ENCODE measurements at regions not wholly inside any gene's neighbourhood (a gene's known extent, or its start where the extent isn't known, plus 50 kb on each side); places are given as distances from the start of the nearest gene placed in this dataset.

GRCh38 chr4:30860978-30861377 lies 140.8 kb downstream of the PCDH7 start:
- no peaks in the 10 kb centered on the region for H3K27me3 ChIP-seq (ENCODE audit: insufficient read depth, low read length)
- no peak overlapping the region for H3K9ac ChIP-seq (ENCODE audit: low read length)
- no peaks in the 10 kb centered on the region for H3K9me2 ChIP-seq (ENCODE audit: low read depth, low read length)
- no peaks in the 10 kb centered on the region for H3K9me3 ChIP-seq (ENCODE audit: low read length)
- H3F3A ChIP-seq (ENCODE audit: insufficient read depth, low read length): no peaks in the 10 kb centered on the region
- no peak overlapping the region for H3K27ac ChIP-seq (ENCODE audit: low read depth, low read length, poor library complexity, severe bottlenecking)
- H3K4me3 ChIP-seq (ENCODE audit: low read depth, low read length, poor library complexity, severe bottlenecking): no peak overlapping the region
- H3K4me1 ChIP-seq (ENCODE audit: insufficient read depth, low read length, severe bottlenecking): no peaks in the 10 kb centered on the region
- H3K79me2 ChIP-seq (ENCODE audit: insufficient read depth, low read length): no peaks in the 10 kb centered on the region
- H3K4me2 ChIP-seq (ENCODE audit: low read length): no peak overlapping the region
- H2AFZ ChIP-seq (ENCODE audit: low read length): no peak overlapping the region
- H4K20me1 ChIP-seq (ENCODE audit: insufficient read depth, low read length): no peaks in the 10 kb centered on the region
- no peaks in the 10 kb centered on the region for H3K36me3 ChIP-seq (ENCODE audit: insufficient read depth, low read length)
- no peak for TF ChIP-seq EZH2 (IDR thresholded peaks at IDR 0.05; ENCODE audit: borderline replicate concordance, low read length)
- no peak for TF ChIP-seq CTCF (IDR thresholded peaks at IDR 0.05; ENCODE audit: low read length)

- Histone ChIP-seq H3K9me3 (ENCODE audit: low read length) (no peaks in the 10 kb centered on the region), H3K9ac (ENCODE audit: low read length) (no peak overlapping the region), H3K4me3 (ENCODE audit: low read depth, low read length, poor library complexity, severe bottlenecking) (no peak overlapping the region), H3K4me2 (ENCODE audit: low read length) (no peak overlapping the region), H3K27me3 (ENCODE audit: insufficient read depth, low read length) (no peaks in the 10 kb centered on the region), H3K27ac (ENCODE audit: low read depth, low read length, poor library complexity, severe bottlenecking) (no peak overlapping the region), H3K36me3 (ENCODE audit: insufficient read depth, low read length) (no peaks in the 10 kb centered on the region), H2AFZ (ENCODE audit: low read length) (no peak overlapping the region), H3F3A (ENCODE audit: insufficient read depth, low read length) (no peaks in the 10 kb centered on the region), H3K4me1 (ENCODE audit: insufficient read depth, low read length, severe bottlenecking) (no peaks in the 10 kb centered on the region), H3K79me2 (ENCODE audit: insufficient read depth, low read length) (no peaks in the 10 kb centered on the region), H3K9me2 (ENCODE audit: low read depth, low read length) (no peaks in the 10 kb centered on the region), H4K20me1 (ENCODE audit: insufficient read depth, low read length) (no peaks in the 10 kb centered on the region)
- TF ChIP-seq CTCF (IDR thresholded peaks at IDR 0.05; ENCODE audit: low read length): no peak
Observed at GRCh38 chr4:30862196-30862595, 142.0 kb downstream of the PCDH7 start.

- Histone ChIP-seq H3K9ac (ENCODE audit: low read length) (no peak overlapping the region), H3K4me1 (ENCODE audit: insufficient read depth, low read length, severe bottlenecking) (no peaks in the 10 kb centered on the region), H3K9me3 (ENCODE audit: low read length) (no peaks in the 10 kb centered on the region), H3K27ac (ENCODE audit: low read depth, low read length, poor library complexity, severe bottlenecking) (no peak overlapping the region), H3K4me2 (ENCODE audit: low read length) (no peak overlapping the region), H4K20me1 (ENCODE audit: insufficient read depth, low read length) (no peaks in the 10 kb centered on the region), H3K9me2 (ENCODE audit: low read depth, low read length) (no peaks in the 10 kb centered on the region), H3K36me3 (ENCODE audit: insufficient read depth, low read length) (no peaks in the 10 kb centered on the region), H3K4me3 (ENCODE audit: low read depth, low read length, poor library complexity, severe bottlenecking) (no peak overlapping the region), H3F3A (ENCODE audit: insufficient read depth, low read length) (no peaks in the 10 kb centered on the region), H3K79me2 (ENCODE audit: insufficient read depth, low read length) (no peaks in the 10 kb centered on the region), H3K27me3 (ENCODE audit: insufficient read depth, low read length) (no peaks in the 10 kb centered on the region), H2AFZ (ENCODE audit: low read length) (no peak overlapping the region)
- TF ChIP-seq EZH2 (IDR thresholded peaks at IDR 0.05; ENCODE audit: borderline replicate concordance, low read length): no peak
- TF ChIP-seq CTCF (IDR thresholded peaks at IDR 0.05; ENCODE audit: low read length): no peak
Observed at GRCh38 chr4:30863021-30863420, 142.9 kb downstream of the PCDH7 start.

Data from OCI-LY1 (cell line).